ENCODE measurements at regions not wholly inside any gene's neighbourhood (a gene's known extent, or its start where the extent isn't known, plus 50 kb on each side); places are given as distances from the start of the nearest gene placed in this dataset.
A peak's percentile ranks its signal among the peaks of the same experiment; 100 is the strongest.

DNA sequence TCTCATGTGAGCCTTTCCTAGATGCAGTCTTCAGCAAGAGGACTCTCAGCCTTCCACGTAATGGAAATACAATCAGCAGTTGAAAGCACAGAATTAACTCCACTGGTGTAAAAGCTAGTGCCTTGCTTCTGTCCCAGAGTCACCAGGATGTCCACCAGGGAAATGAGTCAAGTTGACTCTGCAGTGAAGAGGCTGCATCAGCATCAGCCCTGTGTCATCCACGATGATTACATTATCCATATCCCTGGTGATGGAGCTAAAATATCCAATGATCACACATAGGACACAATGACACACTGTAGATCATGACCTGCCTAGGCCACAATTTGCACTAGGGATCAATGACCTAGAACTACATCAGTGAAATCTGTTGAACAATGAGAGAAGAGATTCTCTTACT, 262.4 kb downstream of the ERMARD start:
- H3K4me1 ChIP-seq = no peaks in the 10 kb centered on the region
- no peaks in the 10 kb centered on the region for H3K79me2 ChIP-seq
- H3K27ac ChIP-seq = no peak overlapping the region
- no peak overlapping the region for H3K4me2 ChIP-seq (ENCODE audit: low read length)
- TF ChIP-seq, protein P1, sequence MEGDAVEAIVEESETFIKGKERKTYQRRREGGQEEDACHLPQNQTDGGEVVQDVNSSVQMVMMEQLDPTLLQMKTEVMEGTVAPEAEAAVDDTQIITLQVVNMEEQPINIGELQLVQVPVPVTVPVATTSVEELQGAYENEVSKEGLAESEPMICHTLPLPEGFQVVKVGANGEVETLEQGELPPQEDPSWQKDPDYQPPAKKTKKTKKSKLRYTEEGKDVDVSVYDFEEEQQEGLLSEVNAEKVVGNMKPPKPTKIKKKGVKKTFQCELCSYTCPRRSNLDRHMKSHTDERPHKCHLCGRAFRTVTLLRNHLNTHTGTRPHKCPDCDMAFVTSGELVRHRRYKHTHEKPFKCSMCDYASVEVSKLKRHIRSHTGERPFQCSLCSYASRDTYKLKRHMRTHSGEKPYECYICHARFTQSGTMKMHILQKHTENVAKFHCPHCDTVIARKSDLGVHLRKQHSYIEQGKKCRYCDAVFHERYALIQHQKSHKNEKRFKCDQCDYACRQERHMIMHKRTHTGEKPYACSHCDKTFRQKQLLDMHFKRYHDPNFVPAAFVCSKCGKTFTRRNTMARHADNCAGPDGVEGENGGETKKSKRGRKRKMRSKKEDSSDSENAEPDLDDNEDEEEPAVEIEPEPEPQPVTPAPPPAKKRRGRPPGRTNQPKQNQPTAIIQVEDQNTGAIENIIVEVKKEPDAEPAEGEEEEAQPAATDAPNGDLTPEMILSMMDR (IDR thresholded peaks at IDR 0.05) = no peak
- no peaks in the 10 kb centered on the region for H3K36me3 ChIP-seq (ENCODE audit: control insufficient read depth, insufficient read depth, low read length)
- H3K9ac ChIP-seq = no peak overlapping the region
- H3K4me3 ChIP-seq (ENCODE audit: low read depth, low read length) = no peak overlapping the region
- no peaks in the 10 kb centered on the region for H3K27me3 ChIP-seq (ENCODE audit: control insufficient read depth, insufficient read depth, low read length)
- H3K9me3 ChIP-seq (ENCODE audit: control insufficient read depth, low read length) = no peaks in the 10 kb centered on the region
- H2AFZ ChIP-seq = no peak overlapping the region

DNA sequence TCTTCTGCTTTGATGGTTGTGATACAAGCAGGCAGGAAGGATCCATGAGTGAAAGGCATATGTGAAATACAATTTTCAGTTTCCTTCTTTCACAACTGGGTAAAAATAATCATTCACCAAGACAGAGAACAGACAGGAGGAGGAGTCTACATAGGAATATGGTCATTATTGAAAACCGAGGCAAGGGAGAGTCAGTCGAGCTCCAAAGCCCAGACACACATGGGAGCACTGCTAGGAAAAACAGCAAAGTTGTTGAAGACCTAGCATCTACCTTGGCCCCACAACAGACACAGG, 260.6 kb downstream of the ERMARD start:
- peak overlapping the region; percentile 15 for H3K27ac ChIP-seq
- H3K27me3 ChIP-seq (ENCODE audit: control insufficient read depth, insufficient read depth, low read length) = no peaks in the 10 kb centered on the region
- no peaks in the 10 kb centered on the region for H3K4me1 ChIP-seq
- no peak overlapping the region for H3K4me3 ChIP-seq (ENCODE audit: low read depth, low read length)
- H3K79me2 ChIP-seq = no peaks in the 10 kb centered on the region
- no peaks in the 10 kb centered on the region for H3K9me3 ChIP-seq (ENCODE audit: control insufficient read depth, low read length)
- H2AFZ ChIP-seq = no peak overlapping the region
- TF ChIP-seq, protein P1 (IDR thresholded peaks at IDR 0.05) = no peak
- no peak overlapping the region for H3K4me2 ChIP-seq (ENCODE audit: low read length)
- no peaks in the 10 kb centered on the region for H3K36me3 ChIP-seq (ENCODE audit: control insufficient read depth, insufficient read depth, low read length)
- H3K9ac ChIP-seq = no peak overlapping the region

DNA sequence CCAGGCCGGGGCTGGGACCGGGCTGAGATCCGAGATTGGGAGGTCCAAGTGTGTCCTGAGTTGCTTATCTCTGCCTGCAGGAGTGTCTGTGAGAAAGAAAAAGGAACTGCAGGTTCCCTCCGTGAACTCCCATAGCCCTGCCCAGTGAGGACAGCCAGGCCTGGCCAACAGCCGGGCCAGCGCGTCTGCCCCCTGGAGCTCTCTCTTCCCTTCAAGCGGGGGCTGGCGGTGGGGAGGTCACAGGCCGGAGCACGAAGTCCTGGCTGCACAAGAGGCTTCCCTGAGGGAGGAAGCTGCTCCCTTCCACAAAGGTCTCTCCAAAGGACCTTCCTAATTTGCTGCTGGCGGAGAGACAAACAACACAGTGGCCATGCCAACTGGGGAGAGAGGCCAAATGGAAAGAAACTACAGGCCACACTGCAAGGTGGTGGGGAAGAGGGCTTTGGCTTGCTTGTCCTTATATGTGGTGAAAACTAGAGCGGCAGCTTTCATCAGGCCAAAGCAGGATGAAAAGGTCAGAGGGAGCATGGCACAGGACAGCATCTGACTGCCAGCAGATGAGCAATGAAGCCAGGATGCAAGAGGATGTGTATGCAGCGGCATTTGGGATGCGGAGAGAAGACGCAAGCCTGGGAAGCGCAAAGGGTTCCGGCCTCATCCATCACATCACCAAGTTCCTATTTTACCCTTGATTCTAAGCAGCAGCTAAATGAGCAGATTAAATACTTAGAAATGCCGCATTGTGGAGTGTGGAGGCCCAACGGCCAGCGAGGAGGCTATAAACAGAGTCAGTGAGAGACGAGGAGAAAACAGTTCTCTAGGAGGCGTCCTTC, 260.0 kb downstream of the ERMARD start:
- no peaks in the 10 kb centered on the region for H3K4me1 ChIP-seq
- peak overlapping the region; percentile 15 for H3K27ac ChIP-seq
- H3K4me2 ChIP-seq (ENCODE audit: low read length) = no peak overlapping the region
- TF ChIP-seq, protein P1 (IDR thresholded peaks at IDR 0.05) = no peak
- H2AFZ ChIP-seq = no peak overlapping the region
- no peaks in the 10 kb centered on the region for H3K27me3 ChIP-seq (ENCODE audit: control insufficient read depth, insufficient read depth, low read length)
- no peak overlapping the region for H3K4me3 ChIP-seq (ENCODE audit: low read depth, low read length)
- H3K36me3 ChIP-seq (ENCODE audit: control insufficient read depth, insufficient read depth, low read length) = no peaks in the 10 kb centered on the region
- H3K9me3 ChIP-seq (ENCODE audit: control insufficient read depth, low read length) = no peaks in the 10 kb centered on the region
- H3K9ac ChIP-seq = no peak overlapping the region
- no peaks in the 10 kb centered on the region for H3K79me2 ChIP-seq

DNA sequence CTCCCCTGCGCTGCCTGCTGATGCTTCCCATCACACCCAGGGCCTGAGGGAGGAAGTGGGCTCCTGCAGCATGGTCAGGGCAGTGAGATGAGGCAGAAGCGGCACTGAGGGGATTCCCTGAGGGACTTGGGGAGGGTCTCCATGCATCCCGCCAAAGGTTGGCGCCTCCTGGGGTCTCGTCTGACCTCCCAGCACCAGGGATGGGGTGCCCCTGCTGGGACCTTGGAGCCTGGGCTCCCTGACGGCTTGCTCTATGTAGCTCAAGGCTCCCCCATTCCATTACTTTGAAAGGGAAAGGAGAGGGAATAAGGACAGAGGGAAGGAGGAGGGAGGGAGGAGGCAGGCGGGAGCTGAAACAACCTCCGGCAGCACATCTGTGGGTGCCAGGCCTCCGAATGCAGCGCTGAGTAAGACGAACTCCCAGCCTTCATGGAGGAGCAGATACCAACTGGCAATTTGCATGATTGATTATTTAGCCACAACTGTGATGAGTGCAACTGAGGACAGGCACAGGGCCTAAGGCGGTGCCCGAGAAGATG, 259.3 kb downstream of the ERMARD start:
- Histone ChIP-seq H2AFZ (no peak overlapping the region), H3K9me3 (ENCODE audit: control insufficient read depth, low read length) (no peaks in the 10 kb centered on the region), H3K27ac (no peak overlapping the region), H3K4me2 (ENCODE audit: low read length) (no peak overlapping the region), H3K36me3 (ENCODE audit: control insufficient read depth, insufficient read depth, low read length) (no peaks in the 10 kb centered on the region), H3K79me2 (no peaks in the 10 kb centered on the region), H3K9ac (no peak overlapping the region), H3K4me3 (ENCODE audit: low read depth, low read length) (no peak overlapping the region), H3K27me3 (ENCODE audit: control insufficient read depth, insufficient read depth, low read length) (no peaks in the 10 kb centered on the region), H3K4me1 (no peaks in the 10 kb centered on the region)
- TF ChIP-seq, protein P1 (IDR thresholded peaks at IDR 0.05) = no peak

DNA sequence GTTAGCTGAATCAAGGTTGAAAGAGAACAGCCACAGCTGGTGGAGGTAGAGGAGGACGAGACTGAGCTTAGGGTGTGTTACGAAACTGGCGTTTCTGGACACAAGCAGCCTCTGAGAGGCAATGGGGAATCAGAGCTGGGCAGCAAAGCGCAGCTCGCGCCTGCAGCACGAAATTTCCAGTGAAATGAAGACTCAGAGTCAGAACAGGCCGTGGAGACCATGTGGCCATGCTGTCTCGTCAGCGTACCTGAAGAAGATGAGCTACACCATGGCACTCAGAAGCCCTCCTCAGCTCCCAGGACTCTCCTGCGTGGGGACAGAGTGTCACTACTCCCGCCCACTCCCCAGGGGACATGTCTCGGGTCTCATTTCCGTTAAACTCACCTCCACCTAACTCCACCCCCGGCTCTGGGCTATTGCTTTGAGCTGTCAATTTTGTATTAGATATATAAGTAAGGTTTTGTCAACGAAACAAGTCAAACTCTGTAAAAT, 256.9 kb downstream of the ERMARD start:
- Histone ChIP-seq H3K4me3 (ENCODE audit: low read depth, low read length) (no peak overlapping the region), H3K9me3 (ENCODE audit: control insufficient read depth, low read length) (no peaks in the 10 kb centered on the region), H3K4me2 (ENCODE audit: low read length) (no peak overlapping the region), H3K36me3 (ENCODE audit: control insufficient read depth, insufficient read depth, low read length) (no peaks in the 10 kb centered on the region), H3K27me3 (ENCODE audit: control insufficient read depth, insufficient read depth, low read length) (no peaks in the 10 kb centered on the region), H3K9ac (no peak overlapping the region), H2AFZ (no peak overlapping the region), H3K4me1 (no peaks in the 10 kb centered on the region), H3K79me2 (no peaks in the 10 kb centered on the region), H3K27ac (no peak overlapping the region)
- TF ChIP-seq, protein P1 (IDR thresholded peaks at IDR 0.05) = no peak
